SK-N-SH treated with all-trans-retinoic acid at 6 μM for 48 hours (cell line): ENCODE measurements at regions not wholly inside any gene's neighbourhood (a gene's known extent, or its start where the extent isn't known, plus 50 kb on each side); places are given as distances from the start of the nearest gene placed in this dataset.

ENCODE experiments used
- ATAC-seq: fragments of 200-7000 bp; cut with Tn5 transposase; 3 replicates; pipeline ENCODE4 v1.9.1; 2020; ENCODE audit warnings: mild to moderate bottlenecking, moderate library complexity
- CREB5 ChIP-seq: fragments of 250-450 bp; sonication (Bioruptor Pico); IDR thresholded peaks from 2 replicates; pipeline ENCODE4 v1.5.1; 2020; ENCODE audit warnings: low read depth, mild to moderate bottlenecking, moderate library complexity
- CSRNP3 ChIP-seq: fragments of 250-450 bp; sonication (Bioruptor Pico); IDR thresholded peaks from 2 replicates; pipeline ENCODE4 v1.5.1; 2021; ENCODE audit warnings: mild to moderate bottlenecking, moderate library complexity
- ESRRG ChIP-seq: fragments of 250-450 bp; sonication (Bioruptor Pico); IDR thresholded peaks from 2 replicates; pipeline ENCODE4 v1.6.1; 2021; ENCODE audit warnings: mild to moderate bottlenecking
- GLIS3 ChIP-seq: fragments of 250-450 bp; sonication (Bioruptor Pico); IDR thresholded peaks from 2 replicates; pipeline ENCODE4 v1.5.0; 2020; ENCODE audit warnings: mild to moderate bottlenecking, moderate library complexity
- ISL1 ChIP-seq: fragments of 250-450 bp; sonication (Bioruptor Pico); IDR thresholded peaks from 2 replicates; pipeline ENCODE4 v2.1.2; 2022; ENCODE audit warnings: mild to moderate bottlenecking, moderate library complexity
- OSR1 ChIP-seq: fragments of 250-450 bp; sonication (Bioruptor Pico); IDR thresholded peaks from 2 replicates; pipeline ENCODE4 v1.8.0; 2022; ENCODE audit warnings: moderate library complexity, mild to moderate bottlenecking, inconsistent platforms
- PATZ1 ChIP-seq: fragments of 250-450 bp; sonication (Bioruptor Pico); IDR thresholded peaks from 2 replicates; pipeline ENCODE4 v1.8.0; 2020; ENCODE audit warnings: mild to moderate bottlenecking, moderate library complexity, borderline replicate concordance
- PPARA ChIP-seq: fragments of 250-450 bp; sonication (Bioruptor Pico); IDR thresholded peaks from 2 replicates; pipeline ENCODE4 v1.5.0; 2020; ENCODE audit warnings: mild to moderate bottlenecking, borderline replicate concordance
- RARB ChIP-seq: fragments of 250-450 bp; sonication (Bioruptor Pico); IDR thresholded peaks from 2 replicates; pipeline ENCODE4 v1.8.0; 2021; ENCODE audit warnings: mild to moderate bottlenecking, moderate library complexity
- SNAI2 ChIP-seq: fragments of 250-450 bp; sonication (Bioruptor Pico); IDR thresholded peaks from 2 replicates; pipeline ENCODE4 v1.5.0; 2020; ENCODE audit warnings: mild to moderate bottlenecking, moderate library complexity
- TCF4 ChIP-seq: fragments of 250-450 bp; sonication (Bioruptor Pico); IDR thresholded peaks from 2 replicates; pipeline ENCODE4 v1.8.0; 2021; ENCODE audit warnings: mild to moderate bottlenecking, moderate library complexity, borderline replicate concordance
- TOX ChIP-seq: fragments of 250-450 bp; sonication (Bioruptor Pico); IDR thresholded peaks from 2 replicates; pipeline ENCODE4 v1.8.0; 2021; ENCODE audit warnings: mild to moderate bottlenecking, moderate library complexity, borderline replicate concordance
- TSHZ2 ChIP-seq: fragments of 250-450 bp; sonication (Bioruptor Pico); IDR thresholded peaks from 2 replicates; pipeline ENCODE4 v1.5.0; 2020; ENCODE audit warnings: mild to moderate bottlenecking, moderate library complexity
- ZC3H10 ChIP-seq: fragments of 250-450 bp; sonication (Bioruptor Pico); IDR thresholded peaks from 2 replicates; pipeline ENCODE4 v1.5.1; 2021; ENCODE audit warnings: mild to moderate bottlenecking, moderate library complexity
- ZFP3 ChIP-seq: fragments of 250-450 bp; sonication (Bioruptor Pico); IDR thresholded peaks from 2 replicates; pipeline ENCODE4 v1.5.0; 2020; ENCODE audit warnings: mild to moderate bottlenecking, moderate library complexity
- ZFP30 ChIP-seq: fragments of 450-650 bp; formaldehyde crosslinking; IDR thresholded peaks from 2 replicates; pipeline ENCODE4 v1.5.0; 2022; ENCODE audit warnings: mild to moderate bottlenecking, moderate library complexity
- ZNF565 ChIP-seq: fragments of 450-650 bp; formaldehyde crosslinking; conservative IDR thresholded peaks from 2 replicates; pipeline ENCODE4 v1.5.0; 2020; ENCODE audit warnings: low read depth, mild to moderate bottlenecking, moderate library complexity
- ZNF70 ChIP-seq: fragments of 450-650 bp; formaldehyde crosslinking; IDR thresholded peaks from 2 replicates; pipeline ENCODE4 v1.5.0; 2020; ENCODE audit warnings: mild to moderate bottlenecking, moderate library complexity
- ZNF8 ChIP-seq: fragments of 450-650 bp; formaldehyde crosslinking; IDR thresholded peaks from 2 replicates; pipeline ENCODE4 v1.5.0; 2020; ENCODE audit warnings: mild to moderate bottlenecking, moderate library complexity

- ATAC-seq: no peak; the same call in 2 of the 3 replicates
- TF ChIP-seq ISL1 (CRISPR knock-in tag) (peak; percentile 86), PPARA (CRISPR knock-in tag) (no peak), PATZ1 (CRISPR knock-in tag) (no peak)
- TF ChIP-seq, all 23 proteins: peak for 1
These were observed 94.2 kb upstream of the ACP3 start for GRCh38 chr3:132222868-132223538.

- no peak for ATAC-seq
- TF ChIP-seq ISL1 (CRISPR knock-in tag) (no peak), SNAI2 (CRISPR knock-in tag) (no peak), ZFP30 (CRISPR knock-in tag) (no peak)
These were observed 91.5 kb upstream of the ACP3 start for GRCh38 chr3:132225664-132226063.

GRCh38 chr3:132228923-132229322, 88.3 kb upstream of the ACP3 start:
- no peak for TF ChIP-seq ZNF565 (CRISPR knock-in tag)
- no peak for TF ChIP-seq TSHZ2 (CRISPR knock-in tag)
- TF ChIP-seq TCF4: no peak
- TF ChIP-seq ESRRG (CRISPR knock-in tag): no peak
- TF ChIP-seq ZC3H10 (CRISPR knock-in tag): no peak
- no peak for TF ChIP-seq GLIS3 (CRISPR knock-in tag)
- no peak for ATAC-seq

GRCh38 chr3:132229641-132230040, 87.6 kb upstream of the ACP3 start:
- ATAC-seq: no peak
- no peak for TF ChIP-seq GLIS3 (CRISPR knock-in tag)
- no peak for TF ChIP-seq RARB (CRISPR knock-in tag)
- TF ChIP-seq TSHZ2 (CRISPR knock-in tag): no peak
- TF ChIP-seq ZNF8: no peak
- no peak for TF ChIP-seq ZNF70
- no peak for TF ChIP-seq PPARA (CRISPR knock-in tag)
- no peak for TF ChIP-seq PATZ1 (CRISPR knock-in tag)
- no peak for TF ChIP-seq ESRRG (CRISPR knock-in tag)
- TF ChIP-seq CSRNP3 (CRISPR knock-in tag): no peak
- no peak for TF ChIP-seq CREB5 (CRISPR knock-in tag)
- TF ChIP-seq OSR1 (CRISPR knock-in tag): no peak
- TF ChIP-seq ZFP3 (CRISPR knock-in tag): no peak
- no peak for TF ChIP-seq TOX
- no peak for TF ChIP-seq ZFP30 (CRISPR knock-in tag)
- TF ChIP-seq, all 23 proteins: peak for 0
